HG02798 (cell line): ENCODE measurements at regions not wholly inside any gene's neighbourhood (a gene's known extent, or its start where the extent isn't known, plus 50 kb on each side); places are given as distances from the start of the nearest gene placed in this dataset.

Experiments used
- ATAC-seq: cut with Tn5 transposase; IDR thresholded peaks from one replicate; pipeline ENCODE4 v1.9.1; 2021; ENCODE audit warnings: mild to moderate bottlenecking; ENCODE audit not compliant: unreplicated experiment, poor library complexity

DNA sequence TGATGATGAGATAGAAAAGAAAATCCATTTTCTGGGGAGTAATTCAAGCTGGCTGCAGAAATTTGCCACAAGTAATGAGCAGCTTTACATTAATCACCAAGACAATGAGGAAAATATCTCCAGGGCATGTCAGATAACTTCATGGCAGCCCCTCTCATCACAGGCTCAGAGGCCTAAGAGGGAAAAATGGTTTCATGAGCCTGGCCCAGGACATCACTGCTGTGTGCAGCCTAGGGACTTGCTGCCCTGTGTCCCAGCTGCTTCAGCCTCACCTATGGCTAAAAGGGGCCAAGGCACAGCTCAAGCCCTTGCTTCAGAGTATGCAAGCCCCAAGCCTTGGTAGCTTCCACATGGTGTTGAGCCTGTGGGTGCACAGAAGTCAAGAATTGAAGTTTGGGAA is 161.7 kb downstream of the OPA1 start:
- no peak for ATAC-seq

DNA sequence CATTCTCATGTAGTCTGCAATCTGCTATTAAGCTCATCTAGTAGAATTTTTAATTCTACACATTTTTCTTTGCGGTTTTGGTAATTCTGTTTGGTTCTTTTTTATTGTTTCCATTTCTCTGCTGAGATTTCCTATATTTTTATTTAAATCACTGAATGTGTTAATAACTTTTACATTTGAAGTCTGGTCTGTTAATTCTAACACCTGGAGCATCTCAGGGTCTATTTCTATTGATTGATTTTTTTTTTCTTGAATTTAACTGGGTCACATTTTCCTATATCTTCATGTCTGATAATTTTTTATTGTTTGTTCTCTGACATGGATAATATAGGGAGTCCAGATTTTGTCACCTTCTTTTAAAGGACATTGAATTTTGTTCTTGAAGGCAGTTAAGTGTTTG is 163.5 kb downstream of the OPA1 start:
- ATAC-seq = no peak

DNA sequence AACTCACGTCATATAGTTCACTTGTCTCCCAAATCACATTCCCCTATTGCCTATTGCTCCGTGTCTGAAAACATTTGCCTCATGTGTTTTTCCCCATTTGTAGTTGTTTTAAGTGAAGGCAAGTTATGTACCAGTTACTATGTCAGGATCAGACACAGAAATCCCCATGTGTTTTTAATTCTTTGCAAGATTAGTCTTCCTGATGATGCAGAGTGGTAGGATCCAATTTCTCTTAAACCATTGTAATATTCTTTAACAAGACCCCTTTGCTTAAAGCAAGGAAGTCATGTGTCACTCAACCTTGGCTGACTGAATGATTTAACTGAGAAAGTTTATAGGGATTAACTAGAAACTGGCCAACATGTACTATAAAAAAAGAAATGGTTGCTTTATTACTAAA is 164.4 kb downstream of the OPA1 start:
- no peak for ATAC-seq

DNA sequence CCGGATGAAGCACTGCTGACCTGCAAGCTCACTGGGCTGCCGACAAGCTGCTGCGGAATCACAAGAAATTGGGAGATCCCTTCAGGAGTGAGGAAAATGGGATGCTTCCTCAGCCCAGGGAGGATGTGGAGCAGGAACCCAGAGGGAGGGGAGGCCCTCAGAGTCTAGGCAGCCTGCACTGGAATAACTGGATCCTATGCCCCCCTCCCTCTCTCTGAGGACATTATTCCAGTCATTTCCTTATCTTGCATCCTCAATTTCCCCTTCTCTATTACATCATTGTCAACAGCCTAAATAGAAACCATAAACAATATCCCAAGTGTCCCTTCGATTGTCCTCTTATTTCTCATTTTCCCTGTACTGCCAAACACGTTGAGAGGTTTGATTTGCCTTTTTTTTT is 169.0 kb downstream of the OPA1 start:
- ATAC-seq = no peak

DNA sequence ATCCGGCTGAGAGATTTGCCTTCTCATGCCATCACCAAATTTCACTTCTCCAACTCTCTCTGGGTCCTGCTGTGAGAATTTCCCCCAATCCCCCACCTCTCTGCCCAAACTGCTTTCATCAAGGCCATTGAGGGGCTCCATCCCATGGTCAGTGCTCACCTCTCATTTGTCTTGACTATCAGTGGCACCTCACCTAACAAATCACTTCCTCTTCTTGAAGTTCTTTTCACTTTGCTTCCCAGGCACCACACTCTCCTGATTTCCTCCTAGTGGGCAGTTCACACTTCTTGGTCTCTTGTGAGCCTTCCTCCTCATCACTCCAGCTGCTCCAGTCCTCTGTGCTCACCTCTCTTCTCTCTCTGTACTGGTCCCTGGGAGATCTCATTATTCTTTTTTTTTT is 169.6 kb downstream of the OPA1 start:
- no peak for ATAC-seq

DNA sequence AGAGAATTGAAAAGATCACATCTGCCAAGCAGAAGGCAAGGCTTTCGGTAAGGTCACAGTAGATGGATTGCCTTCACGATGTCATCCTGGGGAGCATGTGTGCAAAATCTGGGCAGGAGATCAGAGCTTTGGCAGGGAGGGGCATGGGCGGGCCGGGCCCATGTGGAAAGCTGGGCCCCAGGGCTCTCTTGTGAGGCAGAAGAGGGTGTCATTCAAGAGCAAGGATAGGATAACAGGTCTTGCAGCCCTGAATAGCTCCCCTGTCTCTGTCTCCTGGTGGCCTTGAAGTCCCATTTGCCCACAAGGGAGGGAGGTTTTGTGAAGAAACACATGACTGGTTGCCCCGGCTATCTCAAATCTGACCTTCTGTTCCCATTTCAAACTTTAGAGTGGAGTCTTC is 172.0 kb downstream of the OPA1 start:
- ATAC-seq = no peak

DNA sequence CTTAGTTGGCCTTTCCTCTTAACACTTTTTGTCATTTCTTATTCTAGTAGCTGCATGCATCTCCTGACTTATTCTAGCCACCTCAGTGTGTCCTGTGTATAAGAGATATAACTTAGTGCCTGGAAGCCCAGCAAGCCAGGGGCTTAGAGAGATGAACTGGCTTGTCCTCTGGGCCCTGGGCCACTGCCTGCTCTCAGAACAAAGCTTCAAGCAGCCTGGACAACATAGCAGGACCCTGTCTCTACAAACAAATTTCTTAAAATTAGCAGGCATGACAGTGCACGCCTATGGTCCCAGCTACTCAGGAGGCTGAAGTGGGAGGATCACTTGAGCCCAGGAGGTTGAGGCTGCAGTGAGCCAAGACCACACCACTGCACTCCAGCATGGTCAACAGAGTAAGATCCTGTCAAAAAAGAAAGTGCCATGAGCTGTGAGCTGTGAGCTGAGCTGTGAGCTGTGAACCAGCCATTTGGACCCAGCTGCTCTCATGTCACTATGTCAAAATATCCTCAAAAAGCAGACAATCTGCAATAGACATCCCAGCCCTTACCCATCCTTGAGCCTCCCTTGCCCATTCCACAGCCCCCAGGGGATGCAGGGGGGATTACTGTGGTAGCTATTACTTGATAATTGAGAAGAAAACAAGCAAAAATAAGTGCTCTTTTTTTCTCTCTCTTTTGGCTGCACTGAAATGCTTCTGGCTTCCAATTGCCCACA is 174.5 kb downstream of the OPA1 start:
- ATAC-seq = no peak

DNA sequence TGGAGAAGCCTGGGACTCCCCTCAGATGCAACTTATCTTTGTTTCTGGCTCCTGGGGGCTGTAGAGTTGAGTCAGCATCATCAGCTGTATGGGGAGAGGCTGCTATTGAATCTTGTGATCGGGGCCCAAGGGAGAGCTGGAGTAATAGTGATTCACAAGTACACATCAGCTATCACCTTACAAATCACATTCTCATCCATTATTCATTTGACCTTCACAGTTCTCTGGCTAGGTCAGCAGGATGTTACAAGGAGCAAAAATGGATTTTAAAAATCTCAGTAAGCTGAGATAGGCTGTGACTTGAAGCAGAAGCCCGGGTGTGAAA is 175.0 kb downstream of the OPA1 start:
- ATAC-seq = no peak

DNA sequence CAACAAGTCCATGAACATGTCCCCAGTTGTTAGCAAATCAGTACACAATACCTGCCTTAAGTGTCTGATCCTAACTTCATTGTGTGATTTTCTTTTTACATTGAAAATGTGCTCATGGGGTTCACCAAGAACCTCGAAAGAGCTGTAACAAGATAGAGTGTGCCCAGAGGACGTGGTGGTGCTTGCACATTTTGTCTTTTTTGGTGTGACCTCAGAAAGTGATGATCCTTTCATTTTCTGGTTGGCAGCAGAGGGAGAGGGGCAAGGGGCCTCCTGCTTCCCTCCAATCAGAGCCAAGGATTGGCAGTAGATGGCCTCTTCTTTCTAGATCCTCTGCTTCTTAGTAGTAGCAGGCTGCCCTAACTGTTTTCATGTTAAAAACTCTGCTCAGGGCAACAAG is 176.4 kb downstream of the OPA1 start:
- no peak for ATAC-seq

DNA sequence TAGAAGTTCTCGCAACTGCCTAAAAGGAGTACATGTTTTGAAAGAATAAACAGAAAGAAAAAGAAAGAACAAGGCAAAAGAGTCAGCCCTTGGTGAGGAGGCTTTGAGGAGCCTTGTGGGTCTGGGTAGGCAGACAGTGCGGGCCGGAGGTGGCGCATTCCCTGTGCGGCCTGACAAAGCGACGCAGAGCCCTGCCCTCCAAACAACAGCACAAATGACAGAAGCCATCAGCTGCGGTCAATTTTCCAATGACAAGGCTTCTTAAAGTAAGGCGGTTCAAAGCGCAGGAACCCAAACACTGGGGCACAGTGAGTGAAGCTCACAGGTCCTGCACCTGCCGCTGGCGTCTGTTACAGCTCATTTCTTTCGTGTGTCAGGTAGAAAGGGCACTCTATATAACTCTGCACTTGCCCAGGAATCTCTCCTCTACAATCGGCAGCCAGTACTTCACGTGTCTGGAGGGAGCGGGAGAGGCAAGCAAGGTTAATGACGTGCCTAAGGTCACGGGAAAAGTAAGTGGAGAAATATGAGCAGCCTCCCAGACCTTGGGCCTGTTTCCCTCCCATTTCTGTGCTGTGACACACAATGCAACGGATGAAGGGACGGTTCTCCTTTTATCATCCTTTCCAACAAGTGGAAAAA is 178.1 kb downstream of the OPA1 start:
- ATAC-seq = no peak

DNA sequence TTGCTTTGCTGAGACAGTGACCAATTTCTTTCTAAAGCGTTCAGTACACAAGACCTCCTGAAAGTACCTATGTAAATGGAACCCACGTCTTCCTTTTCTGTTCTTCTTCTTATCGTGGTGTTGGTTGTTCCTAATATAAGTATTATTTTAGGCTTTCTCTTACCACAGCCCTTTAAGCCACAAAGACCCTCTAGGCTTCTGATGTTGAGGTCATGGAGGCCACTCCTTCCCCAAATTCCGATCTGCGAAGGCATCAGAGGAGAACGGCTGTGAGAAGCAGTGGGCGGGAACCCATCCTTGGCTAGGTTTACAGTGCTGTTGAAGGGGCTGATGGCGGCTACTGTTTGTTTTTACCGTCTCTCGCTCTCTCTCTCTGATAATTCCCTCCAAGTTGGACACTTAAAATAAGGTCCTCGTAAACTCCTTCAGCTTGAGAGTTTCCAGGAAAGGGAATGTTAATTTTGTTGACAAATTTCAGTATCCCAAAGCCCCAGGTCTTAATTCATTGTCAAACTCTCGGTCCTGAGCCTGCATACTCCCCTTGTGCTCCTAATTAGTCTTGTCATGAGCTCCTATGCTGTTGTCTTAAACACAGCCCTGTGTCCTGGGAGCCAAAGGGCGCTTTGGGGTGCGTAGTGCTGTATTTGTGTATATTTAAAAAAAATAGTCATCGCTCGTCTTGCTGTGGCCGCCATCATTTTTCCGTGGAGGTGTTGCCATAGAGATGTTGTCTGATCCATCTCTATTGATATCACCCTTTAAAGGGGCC is 178.8 kb downstream of the OPA1 start:
- ATAC-seq = no peak

DNA sequence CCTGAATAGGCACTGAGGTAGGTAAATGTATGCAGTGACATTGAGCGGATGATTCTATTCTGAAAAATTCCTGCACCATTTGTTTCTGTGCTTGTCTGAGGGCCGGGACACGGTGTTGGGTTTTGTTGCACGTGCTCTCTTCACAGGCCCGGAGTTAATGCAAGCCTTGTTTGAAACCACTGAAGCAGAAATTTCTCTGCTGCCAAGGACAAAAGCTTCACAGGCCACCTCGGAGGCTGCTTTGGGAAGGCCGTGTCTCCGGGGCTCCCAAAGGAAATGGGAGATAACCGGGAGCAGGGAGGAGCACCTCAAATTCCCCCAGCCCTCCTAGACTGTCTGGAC is 179.4 kb downstream of the OPA1 start:
- no peak for ATAC-seq

DNA sequence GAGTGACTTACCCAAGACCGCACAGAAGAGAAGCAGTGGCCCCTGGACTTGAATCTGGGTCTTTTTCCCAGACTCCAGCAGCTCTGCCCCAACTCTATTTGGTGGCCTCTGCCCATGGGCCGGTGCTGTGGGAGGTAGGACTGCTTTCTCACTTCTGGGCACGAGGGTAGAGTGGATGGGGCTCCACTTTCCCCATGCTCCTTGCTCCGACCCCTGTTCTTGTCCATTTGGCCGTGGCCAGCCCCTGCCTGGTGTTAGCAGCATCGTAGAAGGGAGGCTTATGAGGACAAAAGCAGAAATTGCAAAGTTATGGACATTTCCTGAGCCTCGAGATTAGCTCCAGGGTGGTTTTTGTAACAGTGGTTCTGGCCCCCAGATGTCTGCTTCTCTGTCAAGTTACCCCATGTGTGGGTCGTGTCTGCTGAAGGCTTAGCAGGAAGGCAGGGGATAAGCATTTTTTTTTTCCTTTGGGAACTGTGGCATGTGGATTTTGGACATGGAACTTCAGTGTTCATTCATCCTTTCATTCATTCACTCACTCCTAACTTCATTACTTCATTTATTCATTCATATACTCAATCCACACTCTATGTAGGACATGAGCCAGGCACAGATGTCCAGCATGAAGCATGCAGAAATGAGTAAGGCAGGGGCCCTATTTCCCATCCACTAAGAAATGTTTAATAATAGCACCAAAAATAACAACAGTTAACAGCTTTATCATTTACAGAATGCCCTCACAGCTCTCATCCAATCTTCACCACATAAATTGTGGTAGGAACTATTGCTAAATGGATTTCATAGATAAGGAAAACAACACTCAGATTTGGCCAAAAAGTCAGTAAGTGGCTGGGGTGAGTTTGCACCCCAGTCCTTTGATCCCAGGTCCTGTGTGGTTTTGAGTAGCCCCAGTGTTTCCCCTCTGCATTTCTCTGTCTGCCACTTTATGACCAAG is 180.5 kb downstream of the OPA1 start:
- no peak for ATAC-seq

DNA sequence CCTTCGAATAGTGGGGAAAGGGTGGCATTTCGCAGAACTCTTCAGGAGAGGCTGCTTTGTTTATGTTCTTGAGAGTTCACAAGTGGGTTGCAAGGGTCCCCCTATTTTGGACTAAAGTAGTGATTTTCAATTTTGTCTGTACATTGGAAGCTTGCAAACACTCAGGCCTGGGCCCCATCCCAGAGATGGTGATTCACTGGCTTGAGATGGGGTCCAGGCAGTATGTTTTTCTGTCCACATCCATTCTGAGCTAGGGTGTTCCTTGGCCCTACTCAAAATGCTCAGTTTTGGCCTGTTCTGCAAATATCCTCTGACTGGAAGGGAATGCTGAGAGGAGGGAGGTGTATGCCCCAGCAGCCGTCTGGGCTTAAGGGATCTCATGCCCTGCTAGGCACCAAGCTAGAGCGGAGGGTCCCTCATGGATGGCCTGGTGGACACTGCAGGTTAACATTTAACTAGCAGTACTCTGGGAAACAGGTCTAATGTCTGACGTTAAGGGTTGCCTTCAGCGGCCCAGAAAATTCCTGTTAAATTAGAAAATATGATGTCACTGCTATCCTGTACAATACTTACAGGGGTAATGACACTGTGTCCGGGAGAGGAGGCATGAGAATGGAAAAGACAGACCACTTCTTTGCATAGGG is 181.4 kb downstream of the OPA1 start:
- ATAC-seq = no peak

DNA sequence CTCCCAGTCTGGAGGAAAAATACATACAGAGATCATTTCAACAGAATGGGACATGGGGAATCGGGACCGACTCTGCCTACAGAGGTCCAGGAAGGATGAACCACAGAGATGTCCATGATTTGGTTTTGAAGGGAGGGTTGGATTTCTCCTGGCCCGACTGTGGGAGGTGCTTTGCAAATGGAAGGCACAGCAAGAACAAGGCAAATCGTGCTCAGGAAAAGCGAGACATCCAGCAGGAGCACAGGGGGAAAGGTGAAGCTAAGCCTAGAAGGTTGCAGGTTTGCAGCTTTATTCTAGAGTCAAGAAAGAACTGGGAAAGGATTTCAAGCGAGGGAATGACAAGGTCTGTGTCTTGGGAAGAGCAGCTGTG is 181.9 kb downstream of the OPA1 start:
- no peak for ATAC-seq

DNA sequence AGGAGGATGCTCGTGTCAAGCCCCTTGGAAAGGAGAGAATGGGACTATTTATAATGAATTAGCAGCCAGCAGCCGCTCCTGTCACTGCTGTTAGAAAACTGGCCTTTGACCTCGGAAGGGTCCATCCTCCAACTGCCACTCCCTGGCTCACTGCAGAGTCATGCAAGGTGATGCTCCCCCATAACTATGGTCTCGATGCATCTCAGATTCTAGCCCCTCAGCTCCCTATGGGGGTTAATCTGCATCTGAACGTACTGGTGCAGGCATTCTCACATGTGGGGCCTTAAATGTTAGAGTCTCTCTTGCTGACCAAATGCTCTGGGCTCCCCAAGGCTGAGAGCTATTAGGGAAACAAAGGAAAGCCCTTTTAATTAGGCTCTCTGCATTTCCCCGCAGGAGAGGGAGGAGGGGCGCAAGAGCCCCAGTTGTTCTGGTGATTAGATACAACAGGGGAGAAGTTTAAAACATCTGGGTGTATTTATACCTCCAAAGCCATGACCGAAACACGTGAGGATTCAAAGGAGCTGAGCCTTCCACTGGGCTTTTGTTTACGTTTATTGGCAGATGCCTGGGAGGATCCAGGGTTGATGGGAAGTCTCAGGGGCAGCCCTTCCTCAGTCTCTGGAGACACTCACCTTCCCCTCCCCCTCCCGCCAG is 182.5 kb downstream of the OPA1 start:
- ATAC-seq = no peak

DNA sequence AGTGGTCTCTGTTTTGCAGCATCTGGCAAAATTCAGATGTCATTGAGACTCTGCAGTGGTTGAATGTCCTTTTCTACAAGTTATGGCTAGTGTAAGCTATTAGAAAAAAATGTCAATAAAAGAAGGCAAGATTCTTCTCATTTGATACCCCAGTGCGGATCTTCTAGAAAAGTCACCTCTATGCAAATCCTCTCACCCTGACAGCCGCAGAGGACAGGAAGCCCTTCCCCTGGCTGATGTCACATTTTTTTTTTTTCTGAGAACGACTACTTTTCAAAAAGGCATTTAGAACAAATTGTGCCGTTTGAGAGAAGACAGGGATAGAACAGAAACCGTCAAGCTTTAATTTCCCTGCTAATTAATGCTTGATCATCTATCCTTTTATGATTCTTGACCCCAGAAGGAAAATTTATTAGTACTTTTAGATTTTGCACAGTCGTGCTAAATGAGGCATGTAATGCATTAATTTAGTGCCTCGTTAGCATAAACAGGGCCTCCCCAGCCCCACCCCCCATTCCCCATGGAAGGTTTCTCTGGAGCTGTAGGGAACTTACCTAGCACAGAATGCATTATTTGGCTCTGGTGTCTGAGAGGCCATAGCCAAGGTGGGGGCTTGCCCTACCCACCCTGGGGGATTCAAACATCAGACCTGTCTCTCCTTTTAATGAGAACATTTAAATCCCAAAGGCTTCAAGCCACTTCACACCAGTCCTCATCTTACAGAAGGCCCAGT is 183.8 kb downstream of the OPA1 start:
- no peak for ATAC-seq

DNA sequence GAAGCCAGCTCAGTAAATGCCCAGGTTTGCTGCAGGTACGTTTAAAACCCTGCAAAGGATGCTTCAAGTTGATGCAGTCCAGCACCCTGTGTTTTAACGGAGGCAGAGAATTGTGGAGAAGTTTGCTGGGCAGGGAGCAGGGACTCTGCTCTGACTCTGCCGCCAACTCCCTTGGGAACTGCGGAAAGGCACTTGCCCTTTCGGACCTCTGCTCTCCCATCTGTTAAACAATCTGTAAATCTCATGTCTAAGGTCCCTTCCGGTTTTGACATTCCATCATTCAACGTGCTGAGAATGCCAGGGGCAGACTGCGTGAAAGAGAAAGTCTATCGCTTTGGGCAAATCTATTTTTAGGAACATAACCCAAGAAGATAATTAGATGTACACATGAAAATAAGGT is 184.5 kb downstream of the OPA1 start:
- no peak for ATAC-seq

DNA sequence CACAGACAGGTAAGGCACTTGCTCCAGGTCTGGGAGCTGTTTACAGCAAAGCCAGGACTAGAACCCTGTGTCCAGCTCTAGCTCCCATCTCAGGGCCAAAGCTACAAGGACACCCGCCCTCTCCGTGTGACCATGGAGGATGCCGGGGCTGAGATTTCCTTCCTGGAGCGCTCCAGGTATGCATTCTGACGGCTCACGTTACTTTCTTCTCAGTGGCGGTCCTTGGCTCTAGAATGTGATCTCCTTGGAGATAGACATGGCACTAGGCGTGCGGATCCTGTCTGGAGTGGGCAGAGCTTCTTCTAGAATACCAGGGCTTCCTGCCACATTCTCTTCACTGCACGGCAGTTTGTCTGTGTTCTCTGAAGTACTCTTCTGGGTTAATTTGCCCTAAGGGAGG is 185.7 kb downstream of the OPA1 start:
- no peak for ATAC-seq
